ENCODE measurements at regions not wholly inside any gene's neighbourhood (a gene's known extent, or its start where the extent isn't known, plus 50 kb on each side); places are given as distances from the start of the nearest gene placed in this dataset.

GRCh38 chr1:165134431-165134830 is 222.1 kb downstream of the LMX1A start:
- DNase-seq (ENCODE audit: extremely low read depth, insufficient read length): no peak
- H3K36me3 ChIP-seq (ENCODE audit: control insufficient read depth, insufficient read depth, low read length): no peaks in the 10 kb centered on the region

GRCh38 chr1:165129568-165130164 is 226.8 kb downstream of the LMX1A start:
- Histone ChIP-seq H3K36me3 (ENCODE audit: control insufficient read depth, insufficient read depth, low read length) (no peaks in the 10 kb centered on the region), H3K27me3 (replicated peaks; ENCODE audit: control insufficient read depth, insufficient read depth, low read length) (no peaks in the 10 kb centered on the region; the same call in none of the 2 replicates), H3K4me3 (replicated peaks; ENCODE audit: low read depth, low read length) (no peak overlapping the region)
- DNase-seq (ENCODE audit: extremely low read depth, insufficient read length): peak; percentile 8
- peak; percentile 82 for TF ChIP-seq CTCF (IDR thresholded peaks at IDR 0.05; ENCODE audit: insufficient read depth, low read length, poor library complexity, severe bottlenecking)

More at GRCh38 chr1:165134431-165134830, 222.1 kb downstream of the LMX1A start:
- TF ChIP-seq CTCF (IDR thresholded peaks at IDR 0.05; ENCODE audit: insufficient read depth, low read length, poor library complexity, severe bottlenecking): no peak
- H3K4me3 ChIP-seq (replicated peaks; ENCODE audit: low read depth, low read length): no peak overlapping the region
- H3K27me3 ChIP-seq (replicated peaks; ENCODE audit: control insufficient read depth, insufficient read depth, low read length): no peaks in the 10 kb centered on the region; the same call in 1 of the 2 replicates

GRCh38 chr1:165124772-165125171 is 231.7 kb downstream of the LMX1A start:
- no peak for DNase-seq (ENCODE audit: extremely low read depth, insufficient read length)
- no peak for TF ChIP-seq CTCF (IDR thresholded peaks at IDR 0.05; ENCODE audit: insufficient read depth, low read length, poor library complexity, severe bottlenecking)
- Histone ChIP-seq H3K4me3 (replicated peaks; ENCODE audit: low read depth, low read length) (no peak overlapping the region), H3K36me3 (ENCODE audit: control insufficient read depth, insufficient read depth, low read length) (no peaks in the 10 kb centered on the region), H3K27me3 (replicated peaks; ENCODE audit: control insufficient read depth, insufficient read depth, low read length) (no peaks in the 10 kb centered on the region; the same call in 1 of the 2 replicates)

- DNase-seq (ENCODE audit: extremely low read depth, insufficient read length): no peak
- no peak for TF ChIP-seq CTCF (IDR thresholded peaks at IDR 0.05; ENCODE audit: insufficient read depth, low read length, poor library complexity, severe bottlenecking)
- Histone ChIP-seq H3K4me3 (replicated peaks; ENCODE audit: low read depth, low read length) (no peak overlapping the region), H3K27me3 (replicated peaks; ENCODE audit: control insufficient read depth, insufficient read depth, low read length) (peaks cover 4% of the 10 kb centered on the region), H3K36me3 (ENCODE audit: control insufficient read depth, insufficient read depth, low read length) (no peaks in the 10 kb centered on the region)
Observed at GRCh38 chr1:165119086-165119485, 237.4 kb downstream of the LMX1A start.

GRCh38 chr1:165117482-165117881 is 239.0 kb downstream of the LMX1A start:
- no peaks in the 10 kb centered on the region for H3K36me3 ChIP-seq (ENCODE audit: control insufficient read depth, insufficient read depth, low read length)
- DNase-seq (ENCODE audit: extremely low read depth, insufficient read length): no peak
- no peak for TF ChIP-seq CTCF (IDR thresholded peaks at IDR 0.05; ENCODE audit: insufficient read depth, low read length, poor library complexity, severe bottlenecking)
- H3K4me3 ChIP-seq (replicated peaks; ENCODE audit: low read depth, low read length): no peak overlapping the region
- peaks cover 4% of the 10 kb centered on the region for H3K27me3 ChIP-seq (replicated peaks; ENCODE audit: control insufficient read depth, insufficient read depth, low read length)

GRCh38 chr1:165116732-165117131 is 239.8 kb downstream of the LMX1A start:
- no peak overlapping the region for H3K4me3 ChIP-seq (replicated peaks; ENCODE audit: low read depth, low read length)
- no peak for DNase-seq (ENCODE audit: extremely low read depth, insufficient read length)
- peaks cover 4% of the 10 kb centered on the region for H3K27me3 ChIP-seq (replicated peaks; ENCODE audit: control insufficient read depth, insufficient read depth, low read length)
- no peak for TF ChIP-seq CTCF (IDR thresholded peaks at IDR 0.05; ENCODE audit: insufficient read depth, low read length, poor library complexity, severe bottlenecking)
- H3K36me3 ChIP-seq (ENCODE audit: control insufficient read depth, insufficient read depth, low read length): no peaks in the 10 kb centered on the region

All from GM06990 (cell line).